ENCODE measurements at regions not wholly inside any gene's neighbourhood (a gene's known extent, or its start where the extent isn't known, plus 50 kb on each side); places are given as distances from the start of the nearest gene placed in this dataset.

- TF ChIP-seq CTCF (IDR thresholded peaks at IDR 0.05) (no peak), POLR2A (IDR thresholded peaks at IDR 0.05) (no peak), POLR2AphosphoS5 (IDR thresholded peaks at IDR 0.05) (no peak), EP300 (IDR thresholded peaks at IDR 0.05; ENCODE audit: low read depth) (no peak)
Measured at GRCh38 chr2:60380411-60380810, 173.0 kb downstream of the BCL11A start.

All from transverse colon (tissue), 4 donors.